K562 (cell line): ENCODE measurements at regions not wholly inside any gene's neighbourhood (a gene's known extent, or its start where the extent isn't known, plus 50 kb on each side); places are given as distances from the start of the nearest gene placed in this dataset.

Experiments
- ATAC-seq: fragments of 200-7000 bp; cut with Tn5 transposase; 3 replicates; pipeline ENCODE4 v1.9.1; 2020; ENCODE audit warnings: moderate library complexity
- BruUV-seq: library from RNA; stranded (reverse); fragments of 400-500 nt; replicated peaks from 2 replicates; lab custom pipeline; 2021; lab: Mats Ljungman, UMichigan
- CTCF ChIA-PET: fragments of 300-600 bp; formaldehyde crosslinking; extraction: SDS; loops from one replicate; lab custom pipeline; 2021; ENCODE audit warnings: low intra/inter-chr PET ratio; lab: Yijun Ruan, JAX
- POLR2A ChIA-PET: fragments of 300-600, 350-650 bp; sonication (Branson Sonifier 250); formaldehyde crosslinking; extraction: SDS; loops from one replicate; lab custom pipeline; 2021; ENCODE audit warnings: antibody characterized with exemption, inconsistent platforms; lab: Yijun Ruan, JAX
- DNase-seq, 4 experiments: peaks; one replicate each; pipeline versions ENCODE4 v3.0.0 to v3.0.0-alpha.2; 2011 to 2018; ENCODE audit warnings: low spot score in 3 of 4, mixed read lengths in 3 of 4; ENCODE audit errors: extremely low read depth in 1 of 4
- FAIRE-seq: peaks from 2 replicates; lab custom pipeline; 2011; peaks lifted over from hg19 to GRCh38; lab: Jason Lieb, UNC
- H2AFZ ChIP-seq: 2 replicates; pipeline ENCODE4 v1.6.0; 2011; ENCODE audit warnings: low read depth, low read length, control low read depth, inconsistent platforms
- H3K27ac ChIP-seq: fragments of 200-600 bp; 3 replicates; pipeline ENCODE4 v1.8.0; 2011; ENCODE audit warnings: low read depth, mild to moderate bottlenecking, control low read depth, inconsistent platforms, low read length, moderate library complexity, mixed read lengths; ENCODE audit errors: extremely low read depth
- H3K27me3 ChIP-seq, 2 experiments: fragments of 300-600 bp in 1 of 2; 2 replicates in 1 of 2; 3 replicates in 1 of 2; pipeline versions ENCODE4 v1.6.0 to v1.8.0; 2011; ENCODE audit warnings: inconsistent platforms in 2 of 2, low read length in 2 of 2, mild to moderate bottlenecking in 1 of 2, mixed read lengths in 1 of 2, moderate library complexity in 1 of 2; ENCODE audit not compliant: control insufficient read depth in 2 of 2, insufficient read depth in 2 of 2
- H3K36me3 ChIP-seq: fragments of 300-600 bp; 3 replicates; pipeline ENCODE4 v1.8.0; 2011; ENCODE audit warnings: mild to moderate bottlenecking, low read length, inconsistent platforms; ENCODE audit not compliant: control insufficient read depth, insufficient read depth
- H3K4me1 ChIP-seq, 2 experiments: fragments of 200-600 bp in 1 of 2; replicated peaks in 1 of 2; 2 replicates in 1 of 2; 3 replicates in 1 of 2; pipeline versions ENCODE4 v1.5.1 to v1.8.0; 2011; ENCODE audit warnings: inconsistent platforms in 2 of 2, low read length in 2 of 2, mild to moderate bottlenecking in 1 of 2, mixed read lengths in 1 of 2, moderate library complexity in 1 of 2; ENCODE audit not compliant: control insufficient read depth in 2 of 2, insufficient read depth in 2 of 2
- H3K4me2 ChIP-seq: 2 replicates; pipeline ENCODE4 v1.6.1; 2011; ENCODE audit warnings: low read length, control low read depth, inconsistent platforms, mixed read lengths; ENCODE audit not compliant: insufficient read depth
- H3K4me3 ChIP-seq: fragments of 200-600 bp; sonication (generic), shearing (Covaris generic); 2 replicates; pipeline ENCODE4 v1.5.1; 2016; ENCODE audit warnings: control low read depth, inconsistent platforms
- H3K79me2 ChIP-seq: fragments of 200-600 bp; 3 replicates; pipeline ENCODE4 v1.8.0; 2011; ENCODE audit warnings: low read length, inconsistent platforms; ENCODE audit not compliant: control insufficient read depth, insufficient read depth
- H3K9ac ChIP-seq, 2 experiments: 2 replicates each; pipeline versions ENCODE4 v1.6.0 to v1.6.1; 2011; ENCODE audit warnings: low read depth in 2 of 2, low read length in 2 of 2, control low read depth in 1 of 2, inconsistent platforms in 1 of 2, mild to moderate bottlenecking in 1 of 2, mixed read lengths in 1 of 2; ENCODE audit not compliant: insufficient read depth in 1 of 2
- H3K9me1 ChIP-seq: one replicate; pipeline ENCODE4 v1.6.0; 2011; ENCODE audit warnings: inconsistent platforms, mild to moderate bottlenecking, low read length, moderate library complexity; ENCODE audit not compliant: control insufficient read depth, insufficient read depth
- H3K9me3 ChIP-seq: replicated peaks from 2 replicates; pipeline ENCODE4 v1.5.1; 2011; ENCODE audit warnings: low read depth, low read length, inconsistent platforms; ENCODE audit not compliant: control insufficient read depth, insufficient read depth
- H4K20me1 ChIP-seq: replicated peaks from 2 replicates; pipeline ENCODE4 v1.6.1; 2011; ENCODE audit warnings: low read length, inconsistent platforms, mixed read lengths; ENCODE audit not compliant: control insufficient read depth, insufficient read depth
- BACH1 ChIP-seq: fragments of 200-800 bp; sonication (Bioruptor generic); IDR thresholded peaks from 2 replicates; pipeline ENCODE4 v1.6.1; 2016; ENCODE audit warnings: missing genetic modification characterization, missing compliant biosample characterization
- SOX6 ChIP-seq: fragments of 450-650 bp; IDR thresholded peaks from 2 replicates; pipeline ENCODE4 v1.6.1; 2014; ENCODE audit warnings: mild to moderate bottlenecking
- TAF15 ChIP-seq: fragments of 200-400 bp; formaldehyde crosslinking; IDR thresholded peaks from 2 replicates; pipeline ENCODE4 v1.6.1; 2017; ENCODE audit warnings: mild to moderate bottlenecking, low read depth, low read length, moderate library complexity
- TSC22D4 ChIP-seq: fragments of 450-650 bp; IDR thresholded peaks from 2 replicates; pipeline ENCODE4 v1.6.1; 2016; ENCODE audit warnings: missing genetic modification characterization, missing biosample characterization, control low read depth
- ZKSCAN1 ChIP-seq: fragments of 150-350 bp; IDR thresholded peaks from 2 replicates; pipeline ENCODE4 v1.6.1; 2016; ENCODE audit warnings: low read depth, low read length
- WGBS: fragments of 100-300 bp; shearing (Covaris generic); methylation state at CpG from one replicate; pipeline ENCODE4 v1.1.6; 2016; ENCODE audit warnings: low coverage, mixed read lengths; ENCODE audit not compliant: insufficient coverage; ENCODE audit errors: missing lambda C conversion rate; 5-methylcytosine and 5-hydroxymethylcytosine counted together
- in situ Hi-C: fragments of 300-500 bp; cut with MboI; formaldehyde crosslinking; loops from 4 replicates; pipeline ENCODE4 v1.15.0; 2018; ENCODE audit warnings: inconsistent platforms, mixed read lengths
- intact Hi-C: fragments of 100-400 bp; cut with micrococcal nuclease; formaldehyde crosslinking; loops from 2 replicates; pipeline ENCODE4 v1.14.2; 2022
- TF ChIP-seq, protein P1 (sequence below): sonication (generic); formaldehyde crosslinking; IDR thresholded peaks from 2 replicates; pipeline ENCODE4 v1.8.0; 2023; ENCODE audit warnings: missing genetic modification reagents, mild to moderate bottlenecking, borderline replicate concordance
- TF ChIP-seq, protein P2 (sequence below): fragments of 450-650 bp; formaldehyde crosslinking; IDR thresholded peaks from 2 replicates; pipeline ENCODE4 v1.4.0; 2020; ENCODE audit warnings: mild to moderate bottlenecking, moderate library complexity

DNA sequence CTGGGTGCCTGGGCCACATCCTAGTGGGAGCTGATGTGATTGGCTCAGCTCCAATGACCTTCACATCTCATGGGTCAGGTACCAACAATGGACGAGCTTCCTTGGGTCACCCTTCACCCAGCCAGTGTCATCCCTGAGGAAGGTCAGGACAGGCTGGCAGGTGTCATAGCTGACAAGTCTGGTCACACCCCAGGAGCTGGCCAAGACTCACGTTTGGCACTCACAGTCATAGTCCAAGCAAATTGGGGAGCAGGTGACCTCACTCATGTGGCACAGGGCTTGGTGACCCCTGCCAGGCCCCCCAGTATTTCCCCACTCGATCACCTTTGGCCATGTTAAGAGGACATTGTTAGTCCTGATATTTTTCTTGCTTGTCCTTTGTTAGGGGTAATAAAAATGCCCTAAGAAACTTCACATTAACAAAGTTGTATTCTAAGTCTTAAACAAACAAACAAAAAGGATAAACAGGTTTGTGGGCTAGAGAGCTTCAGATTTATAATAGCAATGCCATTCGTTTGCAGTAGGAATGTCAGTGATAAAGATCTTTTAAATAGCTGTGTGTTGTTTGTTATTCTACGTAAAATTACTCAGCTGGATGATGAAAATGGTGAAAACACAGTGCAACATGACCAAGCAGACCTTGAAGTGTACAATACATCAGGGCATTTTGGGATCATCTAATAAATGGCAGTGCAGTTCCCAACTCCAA is 79.5 kb upstream of the POMGNT2 start (continued):
- TF ChIP-seq SOX6 (peak; percentile 50; the same call in 1 of the 2 replicates), TSC22D4 (tag) (no peak), ZKSCAN1 (no peak), BACH1 (tag) (peak; percentile 82; the same call in 1 of the 2 replicates)

DNA sequence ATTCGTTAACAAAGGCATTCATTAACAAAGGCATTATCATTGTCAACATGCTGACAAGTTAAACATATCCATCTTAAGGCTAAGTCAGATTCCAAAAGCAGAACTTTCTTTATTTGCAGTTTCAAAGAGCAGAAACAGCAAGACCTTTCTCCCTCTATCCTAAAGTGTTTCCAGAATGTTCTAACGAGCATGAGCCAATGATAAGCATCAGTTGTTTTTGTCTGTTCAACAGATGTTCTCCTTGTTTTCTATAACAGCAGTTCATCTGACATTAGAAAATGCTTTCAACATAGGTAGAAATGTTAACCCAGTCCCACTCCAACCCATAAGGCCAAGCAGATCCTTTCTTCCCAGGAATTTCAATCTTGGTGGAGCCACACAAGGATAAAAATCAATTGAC is 77.6 kb upstream of the POMGNT2 start:
- Histone ChIP-seq H3K4me2 (no peak overlapping the region), H2AFZ (no peak overlapping the region), H3K27me3 (peaks cover 5 to 37% of the 10 kb centered on the region in 2 experiments; a peak in 4 of 5 replicates), H4K20me1 (no peaks in the 10 kb centered on the region), H3K4me3 (no peak overlapping the region), H3K9me1 (no peaks in the 10 kb centered on the region), H3K9me3 (no peaks in the 10 kb centered on the region)
- intact Hi-C loops (no loop called here), in situ Hi-C loops (no loop called here)
- WGBS = 0% methylated on average over 2 of the region's 2 CpGs
- no peak for DNase-seq
- ATAC-seq = no peak
- CTCF ChIA-PET = no interaction called here
- no peak for TF ChIP-seq TAF15
- TF ChIP-seq, protein P1, sequence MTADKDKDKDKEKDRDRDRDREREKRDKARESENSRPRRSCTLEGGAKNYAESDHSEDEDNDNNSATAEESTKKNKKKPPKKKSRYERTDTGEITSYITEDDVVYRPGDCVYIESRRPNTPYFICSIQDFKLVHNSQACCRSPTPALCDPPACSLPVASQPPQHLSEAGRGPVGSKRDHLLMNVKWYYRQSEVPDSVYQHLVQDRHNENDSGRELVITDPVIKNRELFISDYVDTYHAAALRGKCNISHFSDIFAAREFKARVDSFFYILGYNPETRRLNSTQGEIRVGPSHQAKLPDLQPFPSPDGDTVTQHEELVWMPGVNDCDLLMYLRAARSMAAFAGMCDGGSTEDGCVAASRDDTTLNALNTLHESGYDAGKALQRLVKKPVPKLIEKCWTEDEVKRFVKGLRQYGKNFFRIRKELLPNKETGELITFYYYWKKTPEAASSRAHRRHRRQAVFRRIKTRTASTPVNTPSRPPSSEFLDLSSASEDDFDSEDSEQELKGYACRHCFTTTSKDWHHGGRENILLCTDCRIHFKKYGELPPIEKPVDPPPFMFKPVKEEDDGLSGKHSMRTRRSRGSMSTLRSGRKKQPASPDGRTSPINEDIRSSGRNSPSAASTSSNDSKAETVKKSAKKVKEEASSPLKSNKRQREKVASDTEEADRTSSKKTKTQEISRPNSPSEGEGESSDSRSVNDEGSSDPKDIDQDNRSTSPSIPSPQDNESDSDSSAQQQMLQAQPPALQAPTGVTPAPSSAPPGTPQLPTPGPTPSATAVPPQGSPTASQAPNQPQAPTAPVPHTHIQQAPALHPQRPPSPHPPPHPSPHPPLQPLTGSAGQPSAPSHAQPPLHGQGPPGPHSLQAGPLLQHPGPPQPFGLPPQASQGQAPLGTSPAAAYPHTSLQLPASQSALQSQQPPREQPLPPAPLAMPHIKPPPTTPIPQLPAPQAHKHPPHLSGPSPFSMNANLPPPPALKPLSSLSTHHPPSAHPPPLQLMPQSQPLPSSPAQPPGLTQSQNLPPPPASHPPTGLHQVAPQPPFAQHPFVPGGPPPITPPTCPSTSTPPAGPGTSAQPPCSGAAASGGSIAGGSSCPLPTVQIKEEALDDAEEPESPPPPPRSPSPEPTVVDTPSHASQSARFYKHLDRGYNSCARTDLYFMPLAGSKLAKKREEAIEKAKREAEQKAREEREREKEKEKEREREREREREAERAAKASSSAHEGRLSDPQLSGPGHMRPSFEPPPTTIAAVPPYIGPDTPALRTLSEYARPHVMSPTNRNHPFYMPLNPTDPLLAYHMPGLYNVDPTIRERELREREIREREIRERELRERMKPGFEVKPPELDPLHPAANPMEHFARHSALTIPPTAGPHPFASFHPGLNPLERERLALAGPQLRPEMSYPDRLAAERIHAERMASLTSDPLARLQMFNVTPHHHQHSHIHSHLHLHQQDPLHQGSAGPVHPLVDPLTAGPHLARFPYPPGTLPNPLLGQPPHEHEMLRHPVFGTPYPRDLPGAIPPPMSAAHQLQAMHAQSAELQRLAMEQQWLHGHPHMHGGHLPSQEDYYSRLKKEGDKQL (CRISPR knock-in tag) = no peak
- TF ChIP-seq, protein P2, sequence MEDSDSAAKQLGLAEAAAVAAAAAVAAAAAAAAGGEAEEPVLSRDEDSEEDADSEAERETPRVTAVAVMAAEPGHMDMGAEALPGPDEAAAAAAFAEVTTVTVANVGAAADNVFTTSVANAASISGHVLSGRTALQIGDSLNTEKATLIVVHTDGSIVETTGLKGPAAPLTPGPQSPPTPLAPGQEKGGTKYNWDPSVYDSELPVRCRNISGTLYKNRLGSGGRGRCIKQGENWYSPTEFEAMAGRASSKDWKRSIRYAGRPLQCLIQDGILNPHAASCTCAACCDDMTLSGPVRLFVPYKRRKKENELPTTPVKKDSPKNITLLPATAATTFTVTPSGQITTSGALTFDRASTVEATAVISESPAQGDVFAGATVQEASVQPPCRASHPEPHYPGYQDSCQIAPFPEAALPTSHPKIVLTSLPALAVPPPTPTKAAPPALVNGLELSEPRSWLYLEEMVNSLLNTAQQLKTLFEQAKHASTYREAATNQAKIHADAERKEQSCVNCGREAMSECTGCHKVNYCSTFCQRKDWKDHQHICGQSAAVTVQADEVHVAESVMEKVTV (CRISPR knock-in tag) = 0 out of 2 replicates have a peak, but pooled peaks have one; percentile 6
- TF ChIP-seq, all 486 proteins: peak for 1
- no peaks in the 10 kb centered on the region for H3K36me3 ChIP-seq
- no peaks in the 10 kb centered on the region; a peak in 1 of 5 replicates for H3K4me1 ChIP-seq
- BruUV-seq = no TSS peak
- H3K9ac ChIP-seq = no peak overlapping the region
- no peaks in the 10 kb centered on the region for H3K79me2 ChIP-seq
- no peak for FAIRE-seq
- POLR2A ChIA-PET = interaction anchor here (0.8 kb wide), 1 partner anchor 18 kb away, joined by 3 read pairs; no protein-coding TSS in a partner anchor
- H3K27ac ChIP-seq = no peak overlapping the region
